ENCODE measurements at regions not wholly inside any gene's neighbourhood (a gene's known extent, or its start where the extent isn't known, plus 50 kb on each side); places are given as distances from the start of the nearest gene placed in this dataset.
"Not testable (repeated sequence)": the region's sequence is repeated elsewhere in the genome, so short reads cannot be mapped to it uniquely, and the experiment has no call there.

DNA sequence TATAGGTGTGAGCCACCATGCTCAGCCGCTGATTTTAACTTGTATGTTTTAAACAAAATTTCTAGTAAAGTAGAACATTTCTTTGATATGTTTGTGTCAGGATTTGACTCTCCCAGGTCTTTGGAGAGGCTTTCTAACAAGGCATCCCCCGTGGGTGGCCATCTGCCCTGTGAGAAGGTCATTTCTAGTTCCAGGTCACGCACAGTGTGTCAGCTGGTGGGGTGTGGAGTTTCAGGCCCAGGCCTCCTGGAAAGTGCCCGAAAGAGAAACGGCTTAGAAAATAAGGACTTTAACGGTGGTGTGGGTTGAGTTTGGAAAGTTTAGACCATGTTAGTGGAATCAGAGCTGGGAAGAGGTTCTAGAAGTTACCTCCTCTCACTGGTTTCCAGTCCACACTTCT is 61.0 kb downstream of the SPDYE17 start:
- not testable (repeated sequence) for H3K4me3 ChIP-seq; H3K9me3 ChIP-seq; H3K27ac ChIP-seq; H3K27me3 ChIP-seq; H3K4me1 ChIP-seq; DNase-seq; ATAC-seq (ENCODE audit: low FRiP score in 2 of 2); H3K36me3 ChIP-seq
- WGBS, 2 donors, result 100% methylated on average over 1 of the region's 6 CpGs; no CpG with 5 or more reads in 1 of the 2 donors

GRCh38 chr7:76969892-76970291 is 62.3 kb downstream of the SPDYE17 start:
- not testable (repeated sequence) for DNase-seq, H3K9me3 ChIP-seq, H3K36me3 ChIP-seq, H3K4me3 ChIP-seq, H3K27me3 ChIP-seq, H3K27ac ChIP-seq, H3K4me1 ChIP-seq
- WGBS, 2 donors, result 90% methylated on average over 5 of the region's 7 CpGs; no CpG with 5 or more reads in 1 of the 2 donors
- peak; percentile 35 to 74 for ATAC-seq (ENCODE audit: low FRiP score in 2 of 2)

DNA sequence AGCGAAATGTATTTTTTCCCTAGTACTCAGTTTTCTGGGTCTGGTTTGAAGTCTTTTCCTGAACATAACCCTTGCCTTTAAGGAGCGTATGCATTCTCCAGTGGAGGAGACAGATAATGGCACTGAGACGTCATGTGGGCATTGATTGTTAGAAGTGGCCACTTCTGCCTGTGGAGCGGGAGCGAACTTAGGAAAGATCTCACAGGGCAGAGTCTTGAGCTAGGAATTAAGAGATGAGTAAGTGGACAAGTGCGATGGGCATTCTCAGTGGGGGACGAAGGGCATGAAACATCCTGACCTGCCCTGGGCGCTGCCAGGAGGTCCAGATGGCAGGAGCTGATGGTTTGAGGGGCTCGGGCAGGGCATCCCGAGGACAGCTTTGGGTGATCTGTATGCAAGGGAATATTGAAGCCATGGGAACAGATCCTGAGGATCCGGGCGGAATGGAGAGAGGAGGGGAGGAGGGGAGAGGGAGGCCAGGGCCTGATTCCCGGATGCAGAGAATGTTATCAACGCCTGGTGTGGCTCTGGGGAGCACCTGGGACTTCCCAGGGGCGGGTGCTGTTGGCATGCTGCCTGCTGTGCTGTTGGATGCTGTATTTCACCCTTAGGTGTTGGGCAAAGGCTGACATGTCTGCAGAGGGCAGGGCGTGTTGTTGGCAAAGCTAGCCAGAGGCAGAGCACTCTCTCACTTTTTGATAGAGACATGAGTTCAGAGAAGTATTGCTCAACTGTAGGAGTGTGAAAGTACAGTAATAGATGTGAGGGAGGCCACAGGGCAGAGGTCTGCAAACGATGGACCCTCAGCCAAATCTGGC is 66.2 kb downstream of the SPDYE17 start:
- H3K9me3 ChIP-seq, H3K4me1 ChIP-seq, H3K27ac ChIP-seq, H3K4me3 ChIP-seq, H3K27me3 ChIP-seq, H3K36me3 ChIP-seq: not testable (repeated sequence)
- 75% methylated on average over 6 of the region's 17 CpGs; no CpG with 5 or more reads in 1 of the 2 donors for WGBS, 2 donors
- peak in 1 of 2 donors; percentile 40 for DNase-seq
- ATAC-seq (ENCODE audit: low FRiP score in 2 of 2), result peak; percentile 56 to 66

DNA sequence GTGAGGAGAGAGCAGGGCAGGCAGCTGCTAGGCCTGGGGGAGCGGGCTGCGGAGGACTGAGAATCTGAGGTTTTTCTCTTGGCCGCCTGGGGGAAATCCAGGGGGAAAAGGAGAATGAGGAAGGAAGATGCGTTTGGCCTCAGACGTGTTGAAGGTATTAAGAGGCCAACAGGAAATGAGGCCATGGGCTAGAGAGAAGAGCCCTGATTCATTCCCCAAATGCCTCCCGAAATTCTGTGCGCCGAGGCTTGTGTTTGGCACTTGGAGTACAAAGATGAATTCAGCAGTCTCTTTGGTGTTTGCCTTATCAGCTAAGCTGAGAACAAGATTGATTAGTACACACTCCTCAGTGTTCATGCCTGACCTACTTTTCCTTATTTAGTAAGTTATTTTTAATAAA is 68.1 kb downstream of the SPDYE17 start:
- not testable (repeated sequence) for H3K27ac ChIP-seq, H3K4me3 ChIP-seq, H3K4me1 ChIP-seq, DNase-seq, H3K36me3 ChIP-seq, H3K27me3 ChIP-seq, H3K9me3 ChIP-seq
- no CpG with 5 or more reads among the region's 8 CpGs for WGBS, 2 donors
- ATAC-seq (ENCODE audit: low FRiP score in 2 of 2), result peak in 1 of 2 donors; percentile 73

GRCh38 chr7:76963061-76963460 is 69.1 kb downstream of the SPDYE17 start:
- not testable (repeated sequence) for H3K9me3 ChIP-seq; H3K27me3 ChIP-seq; H3K4me3 ChIP-seq; ATAC-seq (ENCODE audit: low FRiP score in 2 of 2); H3K36me3 ChIP-seq; H3K27ac ChIP-seq; DNase-seq; H3K4me1 ChIP-seq
- 86 to 88% methylated on average over 4 to 5 of the region's 7 CpGs for WGBS, 2 donors

DNA sequence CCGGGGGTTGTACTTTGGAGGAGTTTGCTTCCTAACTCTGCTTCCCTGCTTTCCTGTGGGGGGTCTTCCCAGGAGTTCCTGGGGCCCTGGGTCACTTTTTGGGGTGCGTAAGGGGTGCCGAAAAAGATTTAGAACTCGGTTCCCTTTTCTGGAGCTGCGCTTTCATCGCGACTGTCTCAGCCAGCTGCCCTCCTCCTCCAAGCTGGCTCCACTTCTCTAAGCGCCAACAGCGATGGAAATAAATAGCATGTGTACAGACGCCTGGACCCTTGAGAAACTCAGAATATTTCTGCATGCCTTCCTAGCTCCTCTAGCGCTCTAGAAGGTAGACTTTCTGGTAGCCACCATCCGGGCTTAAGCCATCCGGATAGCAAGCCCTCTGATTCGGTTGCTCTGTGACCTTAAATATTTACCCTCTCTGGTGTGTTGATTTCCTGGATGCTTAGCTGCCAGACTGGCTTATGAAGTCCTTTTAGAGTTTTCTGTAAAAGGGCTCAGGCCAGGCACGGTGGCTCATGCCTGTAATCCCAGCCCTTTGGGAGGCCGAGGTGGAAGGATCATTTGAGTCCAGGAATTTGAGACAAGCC is 71.7 kb downstream of the SPDYE17 start:
- H3K4me1 ChIP-seq, H3K9me3 ChIP-seq, H3K36me3 ChIP-seq, H3K27me3 ChIP-seq, H3K4me3 ChIP-seq, H3K27ac ChIP-seq, DNase-seq: not testable (repeated sequence)
- ATAC-seq (ENCODE audit: low FRiP score in 2 of 2), result peak; percentile 40 to 58
- WGBS, 2 donors, result no CpG with 5 or more reads among the region's 16 CpGs

DNA sequence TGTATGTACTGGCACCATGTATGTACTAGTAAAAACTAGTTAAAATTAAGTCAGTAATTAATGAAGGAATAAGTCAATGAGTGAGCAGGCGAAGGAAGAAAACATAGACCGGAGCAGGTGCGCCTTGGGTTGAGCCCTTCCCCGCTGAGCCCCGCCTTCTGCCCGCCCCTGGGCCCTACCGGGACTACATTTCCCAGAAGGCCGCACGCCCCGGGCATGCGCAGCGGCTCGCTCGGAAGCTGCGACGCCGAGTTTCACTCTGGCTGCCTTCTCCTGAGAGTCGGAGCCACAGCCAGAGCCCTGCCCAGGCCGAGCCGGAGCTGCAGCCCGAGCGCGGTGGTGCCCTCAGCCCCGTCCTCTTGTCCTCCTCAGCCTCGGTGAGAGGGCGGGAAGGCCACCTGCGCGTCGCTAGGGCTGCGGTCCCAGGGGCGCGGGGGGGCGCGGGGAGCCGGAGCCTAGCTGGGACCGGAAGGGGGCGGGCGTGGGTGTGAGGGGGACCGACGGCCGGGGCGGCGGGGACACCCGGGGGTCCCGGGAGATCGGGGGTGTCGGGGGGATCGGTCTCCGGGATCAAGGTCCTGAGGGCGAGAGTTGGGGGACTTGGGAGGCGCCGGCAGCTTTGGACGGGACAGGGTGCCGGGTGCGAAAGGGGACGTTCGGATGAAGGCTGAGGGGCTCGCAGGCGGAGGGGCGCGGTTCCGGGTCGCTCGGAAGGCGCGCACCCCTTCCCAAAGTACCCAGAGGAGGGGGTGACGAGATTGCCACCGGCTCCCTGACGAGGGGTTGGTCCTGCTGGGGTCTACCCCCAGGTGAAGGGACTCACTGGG is 72.4 kb downstream of the SPDYE17 start:
- not testable (repeated sequence) for H3K4me1 ChIP-seq, H3K27me3 ChIP-seq, H3K9me3 ChIP-seq, H3K36me3 ChIP-seq
- DNase-seq, result peak in 1 of 2 donors; percentile 86
- Histone ChIP-seq H3K4me3 (peak overlapping the region in 1 of 4 donors; percentile 38), H3K27ac (peak overlapping the region in 1 of 4 donors; percentile 72)
- peak; percentile 96 for ATAC-seq (ENCODE audit: low FRiP score in 2 of 2)
- WGBS, 2 donors, result no CpG with 5 or more reads among the region's 69 CpGs

- no CpG with 5 or more reads among the region's 5 CpGs for WGBS, 2 donors
- not testable (repeated sequence) for H3K9me3 ChIP-seq; H3K4me1 ChIP-seq; H3K36me3 ChIP-seq; H3K4me3 ChIP-seq; H3K27ac ChIP-seq; DNase-seq; H3K27me3 ChIP-seq; ATAC-seq (ENCODE audit: low FRiP score in 2 of 2)
Observed at GRCh38 chr7:76956531-76956930, 75.6 kb downstream of the SPDYE17 start.

DNA sequence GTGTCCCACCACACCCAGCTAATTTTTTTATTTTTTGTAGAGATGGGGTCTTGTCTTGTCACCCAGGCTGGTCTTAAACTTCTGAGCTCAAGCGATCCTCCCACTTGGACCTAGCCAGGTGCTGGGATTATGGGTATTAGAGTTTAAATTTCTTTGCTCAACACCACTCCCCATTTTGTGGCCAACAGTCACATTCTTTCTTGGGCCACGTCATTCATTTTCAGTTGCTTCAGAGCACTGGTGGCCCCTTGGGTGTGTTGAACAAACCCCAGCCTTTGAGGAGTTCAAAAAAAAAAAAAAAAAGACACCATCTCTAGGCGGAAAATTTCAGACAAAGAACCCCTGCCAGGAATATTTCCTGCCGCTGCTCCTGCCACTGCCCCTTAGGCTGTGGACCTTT is 77.0 kb downstream of the SPDYE17 start:
- 35 to 56% methylated on average over 2 to 3 of the region's 4 CpGs for WGBS, 2 donors
- H3K4me1 ChIP-seq, H3K36me3 ChIP-seq, H3K4me3 ChIP-seq, H3K27me3 ChIP-seq, H3K27ac ChIP-seq, DNase-seq, H3K9me3 ChIP-seq: not testable (repeated sequence)
- peak; percentile 27 to 75 for ATAC-seq (ENCODE audit: low FRiP score in 2 of 2)

GRCh38 chr7:76944603-76945002 is 87.6 kb downstream of the SPDYE17 start:
- H3K9me3 ChIP-seq; DNase-seq; H3K27ac ChIP-seq; H3K4me1 ChIP-seq; ATAC-seq (ENCODE audit: low FRiP score in 2 of 2); H3K36me3 ChIP-seq; H3K4me3 ChIP-seq; H3K27me3 ChIP-seq: not testable (repeated sequence)

DNA sequence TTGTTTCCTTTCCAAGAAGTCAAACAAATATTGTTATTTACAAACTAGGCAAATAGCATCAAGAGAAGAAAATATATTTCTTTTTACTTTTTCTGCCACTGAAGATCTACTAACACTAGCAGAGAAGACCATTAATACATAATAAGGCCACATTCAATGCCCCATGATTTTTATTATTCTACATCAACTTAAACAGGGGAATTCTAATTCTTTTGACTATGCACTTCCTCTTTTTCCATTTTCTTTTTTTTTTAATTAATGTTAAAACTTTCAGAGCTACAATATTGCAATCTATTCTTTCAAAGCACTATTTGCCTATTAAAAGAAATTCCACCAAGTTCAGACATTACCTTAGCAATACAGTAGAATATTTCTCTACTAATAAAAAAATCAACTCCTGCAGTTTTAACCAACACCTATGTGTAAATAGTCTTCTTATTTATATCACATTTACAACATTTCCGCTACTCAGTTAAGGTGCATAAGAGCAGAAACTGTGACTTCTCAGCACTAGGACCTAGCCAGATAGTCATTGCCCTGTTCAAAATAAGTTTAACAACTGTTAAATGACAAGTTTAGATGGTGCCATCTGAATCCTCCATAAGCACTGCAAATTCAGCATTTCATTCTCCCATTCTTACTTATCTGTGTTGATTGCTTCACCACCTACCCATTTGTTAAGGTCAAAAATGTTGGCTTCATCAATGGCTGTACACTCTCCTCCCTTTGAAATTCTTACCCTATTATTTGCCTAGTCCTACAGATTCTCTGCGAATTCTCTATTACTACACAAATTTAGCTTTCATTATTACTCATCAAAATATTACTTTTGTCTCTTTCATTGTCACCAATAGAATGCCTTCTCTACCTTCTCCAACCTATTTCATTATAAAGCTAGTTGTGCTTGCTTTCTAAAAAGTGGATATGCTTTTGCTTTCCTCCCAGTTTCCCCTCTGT is 90.1 kb downstream of the SPDYE17 start:
- not testable (repeated sequence) for ATAC-seq (ENCODE audit: low FRiP score in 2 of 2); H3K4me1 ChIP-seq; H3K9me3 ChIP-seq; H3K4me3 ChIP-seq; H3K27ac ChIP-seq; H3K36me3 ChIP-seq; DNase-seq; H3K27me3 ChIP-seq
- WGBS, 2 donors, result 100% methylated on average over 1 of the region's 2 CpGs

DNA sequence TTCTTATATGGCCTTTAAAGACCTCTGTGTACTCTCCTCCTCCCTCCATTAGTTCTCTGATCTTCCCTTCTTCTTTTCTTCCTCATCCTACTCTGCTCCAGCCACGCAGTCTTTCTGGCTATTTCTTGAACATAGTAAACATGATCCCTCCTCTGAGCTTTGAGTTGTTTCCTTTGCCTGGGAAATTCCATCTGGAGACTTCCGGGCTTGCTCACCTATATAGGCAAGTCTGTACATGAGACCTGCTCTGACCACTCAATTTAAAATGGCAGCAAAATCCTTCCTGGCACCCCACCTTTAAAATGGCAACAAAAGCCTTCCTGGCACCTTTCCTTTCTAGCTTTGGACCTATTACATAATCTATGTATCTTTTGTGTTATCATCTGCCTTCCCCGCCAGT is 94.4 kb downstream of the SPDYE17 start:
- not testable (repeated sequence) for DNase-seq; H3K27me3 ChIP-seq; H3K9me3 ChIP-seq; H3K27ac ChIP-seq; H3K4me1 ChIP-seq; H3K36me3 ChIP-seq; ATAC-seq (ENCODE audit: low FRiP score in 2 of 2); H3K4me3 ChIP-seq
- WGBS, 2 donors, result 83 to 85% methylated on average over 2 of the region's 3 CpGs
